Activated CD4-positive, alpha-beta T cell treated with anti-CD3 and anti-CD28 coated beads, Interleukin-2, amount 10 ng/mL, durations not matched to agents 7 days and 5 days (primary cell): ENCODE measurements at regions not wholly inside any gene's neighbourhood (a gene's known extent, or its start where the extent isn't known, plus 50 kb on each side); places are given as distances from the start of the nearest gene placed in this dataset.

Source experiments
- CTCF ChIA-PET: fragments of 350-600 bp; sonication (Branson Sonifier 250); formaldehyde crosslinking; loops from one replicate; lab custom pipeline; 2021; ENCODE audit warnings: antibody characterized with exemption; lab: Charles Lee
- POLR2A ChIA-PET: fragments of 350-600 bp; sonication (Branson Sonifier 250); formaldehyde crosslinking; loops from one replicate; lab custom pipeline; 2021; ENCODE audit warnings: antibody characterized with exemption; lab: Charles Lee
- DNase-seq: peaks from one replicate; pipeline ENCODE4 v3.0.0-alpha.2; 2020
- H3K27ac Mint-ChIP-seq: one replicate; pipeline ENCODE4 v1.8.0; 2021; ENCODE audit warnings: mild to moderate bottlenecking, moderate library complexity, mixed read lengths
- H3K27me3 Mint-ChIP-seq: one replicate; pipeline ENCODE4 v1.8.0; 2021; ENCODE audit warnings: mixed read lengths
- H3K36me3 Mint-ChIP-seq: one replicate; pipeline ENCODE4 v1.8.0; 2021; ENCODE audit warnings: low read depth, mixed read lengths
- H3K4me1 Mint-ChIP-seq: one replicate; pipeline ENCODE4 v1.8.0; 2021; ENCODE audit warnings: mixed read lengths
- H3K4me3 Mint-ChIP-seq: one replicate; pipeline ENCODE4 v1.8.0; 2021; ENCODE audit warnings: mild to moderate bottlenecking, moderate library complexity, mixed read lengths
- H3K9me3 Mint-ChIP-seq: one replicate; pipeline ENCODE4 v1.8.0; 2021; ENCODE audit warnings: mixed read lengths

GRCh38 chr22:44442186-44442815, 55.7 kb downstream of the RTL6 start:
- no peak for DNase-seq
- ChIA-PET CTCF (no interaction called here), POLR2A (no interaction called here)
- Mint-ChIP-seq H3K36me3 (no peaks in the 10 kb centered on the region), H3K9me3 (peaks cover 5% of the 10 kb centered on the region), H3K27ac (no peak overlapping the region), H3K4me1 (no peaks in the 10 kb centered on the region), H3K4me3 (no peak overlapping the region), H3K27me3 (peaks cover 3% of the 10 kb centered on the region)

- Mint-ChIP-seq H3K36me3 (no peaks in the 10 kb centered on the region), H3K27ac (no peak overlapping the region), H3K27me3 (peaks cover 3% of the 10 kb centered on the region), H3K9me3 (peaks cover 4% of the 10 kb centered on the region), H3K4me1 (no peaks in the 10 kb centered on the region), H3K4me3 (no peak overlapping the region)
- ChIA-PET POLR2A (no interaction called here), CTCF (interaction anchor here (0.5 kb wide), 1 partner anchor 1426 kb away, joined by 3 read pairs; the partner anchor contains the start of gene PACSIN2)
- no peak for DNase-seq
These were observed 56.4 kb downstream of the RTL6 start for GRCh38 chr22:44441401-44442185.

- POLR2A ChIA-PET = no interaction called here
- H3K4me3 Mint-ChIP-seq = no peak overlapping the region
- no peaks in the 10 kb centered on the region for H3K36me3 Mint-ChIP-seq
- H3K27ac Mint-ChIP-seq = no peak overlapping the region
- peaks cover 3% of the 10 kb centered on the region for H3K27me3 Mint-ChIP-seq
- CTCF ChIA-PET = interaction anchor here (0.5 to 0.6 kb wide), 2 partner anchors 9 to 1425 kb away, joined by 3 to 6 read pairs; partner anchors contain the start of gene PACSIN2
- no peaks in the 10 kb centered on the region for H3K4me1 Mint-ChIP-seq
- DNase-seq = no peak
- H3K9me3 Mint-ChIP-seq = no peaks in the 10 kb centered on the region
These were observed 57.5 kb downstream of the RTL6 start for GRCh38 chr22:44440224-44441160.

- Mint-ChIP-seq H3K4me1 (no peaks in the 10 kb centered on the region), H3K9me3 (no peaks in the 10 kb centered on the region), H3K36me3 (no peaks in the 10 kb centered on the region), H3K27me3 (peaks cover 3% of the 10 kb centered on the region), H3K27ac (no peak overlapping the region), H3K4me3 (no peak overlapping the region)
- no peak for DNase-seq
- POLR2A ChIA-PET = no interaction called here
- CTCF ChIA-PET = no interaction called here
These were observed 58.4 kb downstream of the RTL6 start for GRCh38 chr22:44439356-44440223.

GRCh38 chr22:44438481-44439131, 59.4 kb downstream of the RTL6 start:
- no peaks in the 10 kb centered on the region for H3K36me3 Mint-ChIP-seq
- no peaks in the 10 kb centered on the region for H3K9me3 Mint-ChIP-seq
- no peak for DNase-seq
- H3K4me3 Mint-ChIP-seq = no peak overlapping the region
- no peaks in the 10 kb centered on the region for H3K4me1 Mint-ChIP-seq
- ChIA-PET CTCF (no interaction called here), POLR2A (no interaction called here)
- peaks cover 3% of the 10 kb centered on the region for H3K27me3 Mint-ChIP-seq
- H3K27ac Mint-ChIP-seq = no peak overlapping the region

- no peak for DNase-seq
- Mint-ChIP-seq H3K27ac (no peak overlapping the region), H3K36me3 (no peaks in the 10 kb centered on the region), H3K4me3 (no peak overlapping the region), H3K4me1 (no peaks in the 10 kb centered on the region), H3K9me3 (no peaks in the 10 kb centered on the region), H3K27me3 (peaks cover 3% of the 10 kb centered on the region)
- POLR2A ChIA-PET = no interaction called here
- CTCF ChIA-PET = no interaction called here
These were observed 60.0 kb downstream of the RTL6 start for GRCh38 chr22:44438056-44438455.

- ChIA-PET POLR2A (no interaction called here), CTCF (no interaction called here)
- H3K9me3 Mint-ChIP-seq = no peaks in the 10 kb centered on the region
- H3K36me3 Mint-ChIP-seq = no peaks in the 10 kb centered on the region
- no peak for DNase-seq
- H3K27me3 Mint-ChIP-seq = peaks cover 3% of the 10 kb centered on the region
- H3K4me1 Mint-ChIP-seq = no peaks in the 10 kb centered on the region
- H3K27ac Mint-ChIP-seq = peak overlapping the region; percentile 31
- H3K4me3 Mint-ChIP-seq = no peak overlapping the region
These were observed 60.6 kb downstream of the RTL6 start for GRCh38 chr22:44437216-44438055.

- peaks cover 6% of the 10 kb centered on the region for H3K27me3 Mint-ChIP-seq
- H3K36me3 Mint-ChIP-seq = no peaks in the 10 kb centered on the region
- DNase-seq = no peak
- no peak overlapping the region for H3K27ac Mint-ChIP-seq
- H3K4me1 Mint-ChIP-seq = no peaks in the 10 kb centered on the region
- no peak overlapping the region for H3K4me3 Mint-ChIP-seq
- CTCF ChIA-PET = no interaction called here
- no peaks in the 10 kb centered on the region for H3K9me3 Mint-ChIP-seq
- POLR2A ChIA-PET = no interaction called here
These were observed 61.3 kb downstream of the RTL6 start for GRCh38 chr22:44436736-44437135.

GRCh38 chr22:44431256-44431655, 66.8 kb downstream of the RTL6 start:
- Mint-ChIP-seq H3K4me3 (no peak overlapping the region), H3K4me1 (no peaks in the 10 kb centered on the region), H3K9me3 (no peaks in the 10 kb centered on the region), H3K36me3 (no peaks in the 10 kb centered on the region), H3K27ac (no peak overlapping the region), H3K27me3 (peaks cover 5% of the 10 kb centered on the region)
- DNase-seq = no peak
- ChIA-PET CTCF (interaction anchor here (0.6 to 0.7 kb wide), 2 partner anchors 10 to 384 kb away, joined by 3 to 6 read pairs; no protein-coding TSS in a partner anchor), POLR2A (interaction anchor here (0.6 kb wide), 1 partner anchor 1065 kb away, joined by 3 read pairs; no protein-coding TSS in a partner anchor)

GRCh38 chr22:44430716-44431115, 67.3 kb downstream of the RTL6 start:
- Mint-ChIP-seq H3K36me3 (no peaks in the 10 kb centered on the region), H3K4me1 (no peaks in the 10 kb centered on the region), H3K9me3 (no peaks in the 10 kb centered on the region), H3K27ac (no peak overlapping the region), H3K27me3 (peaks cover 5% of the 10 kb centered on the region), H3K4me3 (no peak overlapping the region)
- DNase-seq = no peak
- POLR2A ChIA-PET = interaction anchor here (0.6 kb wide), 1 partner anchor 1066 kb away, joined by 3 read pairs; no protein-coding TSS in a partner anchor
- CTCF ChIA-PET = no interaction called here

GRCh38 chr22:44429941-44430587, 68.0 kb downstream of the RTL6 start:
- Mint-ChIP-seq H3K27me3 (peaks cover 5% of the 10 kb centered on the region), H3K9me3 (no peaks in the 10 kb centered on the region), H3K27ac (no peak overlapping the region), H3K4me3 (no peak overlapping the region), H3K36me3 (no peaks in the 10 kb centered on the region), H3K4me1 (no peaks in the 10 kb centered on the region)
- POLR2A ChIA-PET = no interaction called here
- no peak for DNase-seq
- CTCF ChIA-PET = no interaction called here
